Effector memory CD4-positive, alpha-beta T cell (primary cell): ENCODE measurements at regions not wholly inside any gene's neighbourhood (a gene's known extent, or its start where the extent isn't known, plus 50 kb on each side); places are given as distances from the start of the nearest gene placed in this dataset.

Source experiments
- DNase-seq, 3 donors: peaks; one replicate each; pipeline ENCODE4 v3.0.0-alpha.2; 2020
- H3K27ac ChIP-seq: 2 replicates; pipeline ENCODE4 v1.7.0; 2013; ENCODE audit warnings: mild to moderate bottlenecking, low read length, moderate library complexity; ENCODE audit not compliant: insufficient read depth, poor library complexity, severe bottlenecking
- H3K27me3 ChIP-seq: replicated peaks from 2 replicates; pipeline ENCODE4 v1.7.0; 2013; ENCODE audit warnings: mild to moderate bottlenecking, low read length; ENCODE audit not compliant: insufficient read depth, control insufficient read depth, poor library complexity, severe bottlenecking
- H3K36me3 ChIP-seq: 2 replicates; pipeline ENCODE4 v1.7.0; 2013; ENCODE audit warnings: mild to moderate bottlenecking, low read length, moderate library complexity; ENCODE audit not compliant: control insufficient read depth, insufficient read depth
- H3K4me1 ChIP-seq: 2 replicates; pipeline ENCODE4 v1.7.0; 2013; ENCODE audit warnings: low read length, mild to moderate bottlenecking; ENCODE audit not compliant: control insufficient read depth, insufficient read depth, poor library complexity, severe bottlenecking
- H3K4me3 ChIP-seq: 2 replicates; pipeline ENCODE4 v1.7.0; 2013; ENCODE audit warnings: low read length, low read depth, mild to moderate bottlenecking; ENCODE audit not compliant: insufficient read depth, poor library complexity, severe bottlenecking
- H3K9me3 ChIP-seq: 2 replicates; pipeline ENCODE4 v1.7.0; 2013; ENCODE audit warnings: mild to moderate bottlenecking, low read length, moderate library complexity; ENCODE audit not compliant: control insufficient read depth

DNA sequence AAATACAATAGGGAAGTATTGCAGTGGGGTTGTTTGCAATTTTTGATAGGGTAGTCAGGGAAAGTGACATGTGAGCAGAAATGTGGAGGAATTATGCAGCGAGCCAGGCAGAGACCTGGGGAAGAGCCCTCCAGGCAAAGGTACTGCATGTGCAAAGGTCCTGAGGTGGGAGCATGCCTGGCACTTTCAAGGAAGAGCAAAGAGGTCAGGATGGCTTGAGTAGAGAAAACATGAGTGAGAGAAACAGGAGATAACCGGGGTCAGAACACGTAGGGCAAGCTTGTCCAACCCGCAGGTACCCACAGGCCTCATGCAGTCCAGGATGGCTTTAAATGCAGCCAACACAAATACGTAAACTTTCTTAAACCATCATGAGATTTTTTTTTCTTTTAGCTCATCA lies 71.0 kb downstream of the COQ2 start:
- H3K36me3 ChIP-seq, result no peaks in the 10 kb centered on the region
- no peak overlapping the region for H3K4me3 ChIP-seq
- no peak overlapping the region for H3K27ac ChIP-seq
- no peak for DNase-seq
- no peaks in the 10 kb centered on the region for H3K9me3 ChIP-seq
- peaks cover 53% of the 10 kb centered on the region for H3K4me1 ChIP-seq
- H3K27me3 ChIP-seq, result no peaks in the 10 kb centered on the region

DNA sequence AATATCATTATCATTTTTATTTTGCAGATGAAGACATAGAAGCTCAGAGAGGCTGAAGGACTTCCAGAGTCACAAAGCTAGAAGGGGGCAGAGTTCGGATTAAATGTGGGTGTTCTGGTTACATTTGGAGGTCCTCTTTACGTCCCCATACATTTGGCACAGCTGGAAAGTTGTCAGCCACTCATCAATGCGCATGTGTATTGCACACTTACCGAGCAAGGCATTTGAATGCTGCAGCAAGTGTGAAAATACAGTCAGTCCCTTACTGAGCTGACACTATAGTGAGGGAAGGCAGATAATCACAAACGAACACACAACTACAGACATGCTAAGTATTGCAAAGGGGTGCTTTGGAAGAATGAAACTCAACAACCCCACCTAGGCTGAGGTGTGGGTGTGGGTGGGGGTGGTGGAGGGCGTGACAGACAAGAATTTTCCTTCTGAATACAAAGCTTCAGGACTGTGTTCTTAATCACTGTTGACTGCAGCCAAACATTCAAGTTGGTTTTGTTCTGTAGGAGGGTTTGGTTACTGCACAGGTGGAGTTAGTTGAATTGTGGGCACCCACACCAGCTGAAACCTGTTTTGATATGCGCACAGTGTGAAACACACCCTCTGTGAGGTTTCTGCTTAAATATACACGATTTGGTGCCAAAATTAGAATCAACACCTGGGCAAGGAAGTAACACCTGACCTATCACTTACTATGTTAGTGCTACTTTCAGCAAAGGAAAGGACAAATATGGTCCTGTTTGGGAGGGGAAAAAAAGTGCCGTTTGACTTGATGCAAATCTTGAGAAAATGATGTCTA lies 72.4 kb downstream of the COQ2 start:
- Histone ChIP-seq H3K9me3 (no peaks in the 10 kb centered on the region), H3K27me3 (no peaks in the 10 kb centered on the region), H3K4me3 (no peak overlapping the region), H3K27ac (peak overlapping the region; percentile 17), H3K36me3 (no peaks in the 10 kb centered on the region), H3K4me1 (peaks cover 41% of the 10 kb centered on the region)
- DNase-seq, result peak; percentile 34 to 57 (median 54)

DNA sequence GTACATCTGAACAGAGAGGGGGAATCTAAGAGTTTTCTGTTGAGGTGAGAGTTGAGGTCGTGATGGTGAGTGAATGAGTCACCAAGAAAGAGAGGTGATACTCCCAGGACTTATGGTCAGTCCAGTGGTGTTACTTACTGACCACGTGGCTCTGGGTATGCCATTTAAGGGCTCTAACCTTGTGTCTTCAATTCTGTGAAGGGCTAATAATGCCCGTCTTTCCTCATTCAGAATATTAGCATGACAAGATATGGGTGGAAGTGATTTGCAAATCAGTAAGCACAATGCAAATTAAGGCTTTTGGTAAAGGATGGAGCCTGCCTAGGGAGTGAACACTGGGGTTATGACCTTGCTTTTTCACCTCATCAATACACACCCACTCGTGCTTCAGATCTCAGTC lies 75.2 kb downstream of the COQ2 start:
- H3K4me1 ChIP-seq, result peaks cover 29% of the 10 kb centered on the region
- DNase-seq, result no peak
- no peaks in the 10 kb centered on the region for H3K9me3 ChIP-seq
- H3K36me3 ChIP-seq, result no peaks in the 10 kb centered on the region
- no peak overlapping the region for H3K4me3 ChIP-seq
- H3K27me3 ChIP-seq, result no peaks in the 10 kb centered on the region
- H3K27ac ChIP-seq, result no peak overlapping the region

DNA sequence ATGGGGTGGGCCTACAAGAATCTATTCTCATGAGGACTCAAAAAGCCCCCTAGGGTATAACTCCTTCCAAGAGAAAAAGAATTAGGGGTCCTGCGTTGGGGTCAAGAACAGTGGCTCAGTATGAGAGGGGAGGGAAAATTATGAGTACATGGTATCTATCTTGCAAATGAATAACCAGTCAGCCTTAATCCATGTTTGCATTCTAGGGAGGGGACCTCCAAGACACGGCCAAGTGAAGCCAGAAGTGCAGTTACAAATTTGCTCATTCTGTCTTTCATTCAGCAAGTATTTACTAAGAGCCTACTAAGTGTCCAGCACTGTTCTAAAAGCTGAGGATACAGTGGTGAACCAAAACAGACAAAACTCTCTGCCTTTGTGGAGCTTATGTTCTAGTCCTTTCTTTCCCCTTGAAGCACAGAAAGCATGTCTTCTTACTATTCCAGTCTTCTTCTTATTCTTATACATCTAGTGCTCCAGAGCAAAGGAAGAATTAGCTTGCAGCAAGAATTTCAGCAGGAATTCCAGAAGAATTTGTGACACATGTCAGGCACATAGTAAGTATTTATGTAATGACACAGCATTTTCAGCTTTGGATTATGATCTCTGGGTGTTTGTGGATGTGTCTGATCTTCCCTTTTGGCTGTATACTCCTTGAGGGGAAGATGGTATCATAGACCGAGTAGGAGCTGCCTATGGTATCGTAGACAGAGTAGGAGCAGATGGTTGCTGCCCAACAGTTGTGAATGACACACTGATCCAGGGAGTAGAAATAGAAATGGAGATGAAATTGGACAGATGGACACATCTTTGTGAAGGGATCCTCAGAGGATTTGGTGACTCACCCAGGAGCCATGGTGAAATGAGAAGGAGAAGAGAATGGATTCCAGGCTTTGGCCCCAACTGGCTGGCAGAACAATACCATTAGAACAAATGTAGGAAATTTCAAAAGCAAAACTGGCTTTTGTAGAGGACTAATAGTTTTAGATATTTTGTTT lies 75.9 kb downstream of the COQ2 start:
- no peaks in the 10 kb centered on the region for H3K9me3 ChIP-seq
- no peak for DNase-seq
- H3K4me1 ChIP-seq, result peaks cover 29% of the 10 kb centered on the region
- no peaks in the 10 kb centered on the region for H3K36me3 ChIP-seq
- no peaks in the 10 kb centered on the region for H3K27me3 ChIP-seq
- no peak overlapping the region for H3K4me3 ChIP-seq
- no peak overlapping the region for H3K27ac ChIP-seq

DNA sequence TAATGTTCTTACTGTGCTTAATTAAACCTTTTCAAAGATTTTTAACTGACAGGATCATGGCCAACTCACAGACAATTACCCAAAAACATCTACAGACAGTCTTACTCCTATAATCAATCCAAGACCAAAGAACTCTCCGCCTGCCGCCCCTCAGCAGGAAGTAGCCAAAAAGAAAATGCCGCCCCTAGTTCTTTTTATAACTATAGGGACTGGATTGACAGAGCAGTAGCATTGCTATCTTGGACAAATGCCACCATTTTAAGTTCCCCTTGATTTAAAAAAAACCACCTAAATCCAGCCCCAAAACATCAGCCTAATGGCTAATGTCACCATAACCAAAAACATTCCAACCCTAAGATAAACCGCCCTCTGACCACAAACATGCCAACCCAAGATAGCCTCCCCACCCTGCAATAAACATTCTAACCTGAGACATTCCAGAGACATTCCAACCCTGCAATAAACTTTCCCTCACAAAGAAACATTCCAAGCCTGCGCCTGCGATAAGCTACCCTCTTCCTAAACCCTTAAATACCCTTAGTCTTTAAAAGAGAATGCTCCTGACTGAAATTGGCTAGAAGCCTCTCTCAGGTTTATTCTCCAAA lies 77.0 kb downstream of the COQ2 start:
- H3K27me3 ChIP-seq, result no peaks in the 10 kb centered on the region
- no peaks in the 10 kb centered on the region for H3K36me3 ChIP-seq
- no peaks in the 10 kb centered on the region for H3K9me3 ChIP-seq
- no peak overlapping the region for H3K27ac ChIP-seq
- H3K4me3 ChIP-seq, result no peak overlapping the region
- DNase-seq, result no peak
- peaks cover 21% of the 10 kb centered on the region for H3K4me1 ChIP-seq

DNA sequence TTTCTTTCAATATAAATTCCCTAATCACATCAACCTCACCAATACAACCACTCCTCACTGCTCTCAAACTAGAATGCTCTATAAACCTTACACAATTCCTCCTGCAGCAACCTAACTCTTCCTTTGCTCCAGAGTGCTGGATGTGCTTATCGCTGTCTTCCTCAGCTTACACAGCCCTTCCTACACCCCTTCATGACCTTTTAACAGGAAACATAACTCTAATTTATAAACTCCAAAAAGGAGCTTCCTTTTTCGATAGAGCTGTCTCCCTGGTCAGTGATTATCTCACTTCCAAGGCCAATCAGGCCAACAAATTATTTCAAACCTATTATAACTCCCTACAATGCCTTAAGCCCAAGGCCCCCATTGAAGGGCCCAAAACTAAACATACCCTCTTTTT lies 78.8 kb downstream of the COQ2 start:
- Histone ChIP-seq H3K9me3 (no peaks in the 10 kb centered on the region), H3K36me3 (no peaks in the 10 kb centered on the region), H3K4me3 (no peak overlapping the region), H3K4me1 (peaks cover 7% of the 10 kb centered on the region), H3K27ac (no peak overlapping the region), H3K27me3 (no peaks in the 10 kb centered on the region)
- no peak for DNase-seq

DNA sequence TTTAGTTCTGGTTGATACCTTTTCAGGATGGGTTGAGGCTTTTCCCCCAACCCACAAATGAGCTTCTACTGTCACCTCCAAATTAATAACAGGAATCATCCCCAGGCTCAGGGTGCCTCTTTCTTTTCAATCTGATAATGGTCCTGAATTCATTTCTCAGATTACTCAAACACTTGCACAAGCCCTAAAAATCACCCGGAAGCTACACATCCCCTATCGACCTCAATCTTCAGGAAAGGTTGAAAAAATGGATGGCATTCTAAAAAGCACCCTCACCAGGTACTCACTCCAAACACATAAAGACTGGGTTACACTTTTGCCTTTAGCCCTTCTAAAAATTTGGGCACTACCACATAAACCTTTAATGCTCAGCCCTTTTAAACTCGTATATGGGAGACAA lies 79.9 kb downstream of the COQ2 start:
- DNase-seq, result no peak
- no peaks in the 10 kb centered on the region for H3K27me3 ChIP-seq
- no peaks in the 10 kb centered on the region for H3K4me1 ChIP-seq
- no peaks in the 10 kb centered on the region for H3K36me3 ChIP-seq
- no peaks in the 10 kb centered on the region for H3K9me3 ChIP-seq
- H3K4me3 ChIP-seq, result no peak overlapping the region
- H3K27ac ChIP-seq, result no peak overlapping the region

DNA sequence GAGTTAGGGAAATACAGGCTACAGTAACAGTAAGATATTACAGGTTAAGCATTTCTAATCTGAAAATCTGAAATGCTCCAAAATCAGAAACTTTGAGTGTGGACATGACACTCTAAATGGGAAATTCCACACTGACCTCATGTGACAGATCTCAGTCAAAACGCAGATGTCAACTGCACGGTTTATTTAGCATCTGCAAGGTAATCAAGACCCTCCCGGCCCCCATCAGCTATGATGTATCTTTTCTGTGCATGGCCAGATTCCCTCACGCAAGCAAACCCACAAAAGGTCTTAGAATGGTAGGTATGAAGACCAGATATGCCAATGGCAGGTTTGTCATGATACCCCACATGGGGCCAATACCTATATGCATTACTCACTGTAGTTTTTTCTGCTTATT lies 82.8 kb downstream of the COQ2 start:
- no peak for DNase-seq
- no peaks in the 10 kb centered on the region for H3K27me3 ChIP-seq

DNA sequence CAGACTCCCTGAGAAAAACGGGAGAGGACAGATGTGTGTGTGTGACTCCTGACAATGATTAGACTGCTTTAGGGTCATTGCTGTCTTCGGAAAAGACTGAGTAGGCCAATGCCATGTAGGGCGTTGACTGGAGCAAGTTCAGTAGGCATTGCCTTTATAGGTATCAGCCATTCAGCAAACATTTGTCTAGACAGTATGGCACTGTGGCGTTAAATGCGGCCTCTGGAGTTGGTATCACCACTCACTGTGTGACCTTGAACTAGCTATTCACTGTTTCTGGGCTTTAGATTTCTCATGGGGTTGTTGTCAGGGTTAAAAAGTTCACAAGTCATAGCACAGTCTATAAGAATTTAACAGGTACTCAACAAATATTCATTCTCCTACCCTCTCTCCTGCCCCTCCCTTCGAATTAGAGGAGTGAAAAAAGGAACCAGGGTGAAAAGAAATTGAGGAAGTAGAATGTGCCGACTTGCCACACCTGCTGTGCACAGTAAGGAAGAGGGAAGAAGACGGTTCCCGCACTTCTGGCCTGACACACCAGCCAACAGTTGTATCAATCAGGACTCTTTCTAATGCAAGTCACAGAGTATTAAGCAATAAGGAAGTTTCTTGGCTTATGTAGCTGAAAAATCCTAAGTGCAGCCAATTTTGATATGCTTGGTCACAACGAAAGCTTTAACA lies 83.2 kb upstream of the PLAC8 start:
- H3K27ac ChIP-seq, result no peak overlapping the region
- no peaks in the 10 kb centered on the region for H3K36me3 ChIP-seq
- H3K4me3 ChIP-seq, result no peak overlapping the region
- H3K27me3 ChIP-seq, result no peaks in the 10 kb centered on the region
- DNase-seq, result no peak
- H3K4me1 ChIP-seq, result no peaks in the 10 kb centered on the region
- no peaks in the 10 kb centered on the region for H3K9me3 ChIP-seq

More for the DNA sequence above, 82.8 kb downstream of the COQ2 start:
- no peaks in the 10 kb centered on the region for H3K4me1 ChIP-seq
- no peak overlapping the region for H3K4me3 ChIP-seq
- no peak overlapping the region for H3K27ac ChIP-seq
- no peaks in the 10 kb centered on the region for H3K36me3 ChIP-seq
- no peaks in the 10 kb centered on the region for H3K9me3 ChIP-seq
